Hepatocyte (in vitro differentiated cells): ENCODE measurements at regions not wholly inside any gene's neighbourhood (a gene's known extent, or its start where the extent isn't known, plus 50 kb on each side); places are given as distances from the start of the nearest gene placed in this dataset.

Source experiments
- DNase-seq: peaks from one replicate; pipeline ENCODE4 v3.0.0-alpha.2; 2016; ENCODE audit warnings: low spot score
- H2AFZ ChIP-seq: fragments of 200-600 bp; sonication (generic); 2 replicates; pipeline ENCODE4 v1.6.0; 2016; ENCODE audit warnings: antibody characterized with exemption, mild to moderate bottlenecking
- H3K27ac ChIP-seq: fragments of 200-600 bp; sonication (generic); 2 replicates; pipeline ENCODE4 v1.5.1; 2016; ENCODE audit warnings: mild to moderate bottlenecking
- H3K27me3 ChIP-seq: fragments of 200-600 bp; sonication (generic); 2 replicates; pipeline ENCODE4 v1.6.1; 2016
- H3K36me3 ChIP-seq: fragments of 200-600 bp; sonication (generic); replicated peaks from 2 replicates; pipeline ENCODE4 v1.5.1; 2016; ENCODE audit warnings: low read depth; ENCODE audit not compliant: insufficient read depth
- H3K4me1 ChIP-seq: fragments of 200-600 bp; sonication (generic); 2 replicates; pipeline ENCODE4 v1.5.1; 2016; ENCODE audit warnings: mild to moderate bottlenecking, moderate library complexity; ENCODE audit not compliant: insufficient read depth
- H3K4me2 ChIP-seq: fragments of 200-600 bp; sonication (generic); 2 replicates; pipeline ENCODE4 v1.6.0; 2016
- H3K4me3 ChIP-seq: fragments of 200-600 bp; sonication (generic); 2 replicates; pipeline ENCODE4 v1.5.1; 2016; ENCODE audit warnings: mild to moderate bottlenecking
- H3K79me2 ChIP-seq: fragments of 200-600 bp; sonication (generic); 2 replicates; pipeline ENCODE4 v1.6.0; 2017; ENCODE audit warnings: mild to moderate bottlenecking
- H3K9me2 ChIP-seq: fragments of 200-600 bp; sonication (generic); replicated peaks from 2 replicates; pipeline ENCODE4 v1.6.0; 2017; ENCODE audit warnings: mild to moderate bottlenecking; ENCODE audit not compliant: insufficient read depth
- H3K9me3 ChIP-seq: fragments of 200-600 bp; sonication (generic); 2 replicates; pipeline ENCODE4 v1.5.1; 2016; ENCODE audit warnings: low read depth, mild to moderate bottlenecking
- H4K20me1 ChIP-seq: fragments of 200-600 bp; sonication (generic); 2 replicates; pipeline ENCODE4 v1.6.0; 2016; ENCODE audit warnings: mild to moderate bottlenecking; ENCODE audit not compliant: insufficient read depth, poor library complexity, severe bottlenecking
- CTCF ChIP-seq: fragments of 200-600 bp; sonication (generic); IDR thresholded peaks from 2 replicates; pipeline ENCODE4 v1.5.1; 2016; ENCODE audit warnings: antibody characterized with exemption, mild to moderate bottlenecking; ENCODE audit not compliant: poor library complexity
- EZH2 ChIP-seq: fragments of 200-600 bp; sonication (generic); IDR thresholded peaks from 2 replicates; pipeline ENCODE4 v1.6.1; 2016; ENCODE audit warnings: antibody characterized with exemption, mild to moderate bottlenecking, borderline replicate concordance
- EZH2phosphoT487 ChIP-seq: fragments of 200-600 bp; sonication (generic); IDR thresholded peaks from one replicate; pipeline ENCODE4 v1.6.1; 2018; ENCODE audit warnings: antibody characterized with exemption, mild to moderate bottlenecking, low read depth, moderate library complexity; ENCODE audit not compliant: unreplicated experiment, severe bottlenecking
- WGBS: methylation state at CpG from one replicate; pipeline ENCODE4 v1.1.6; 2016; ENCODE audit warnings: low lambda C conversion rate; ENCODE audit errors: missing lambda C conversion rate; 5-methylcytosine and 5-hydroxymethylcytosine counted together

- H3K9me3 ChIP-seq: no peaks in the 10 kb centered on the region
- no peak overlapping the region for H3K4me3 ChIP-seq
- no peak overlapping the region for H3K4me2 ChIP-seq
- H4K20me1 ChIP-seq: no peaks in the 10 kb centered on the region
- whole genome bisulfite sequencing: 76% methylated on average over 1 of the region's 1 CpG
- H3K9me2 ChIP-seq: no peaks in the 10 kb centered on the region
- no peak overlapping the region for H3K27ac ChIP-seq
- DNase-seq: no peak
- H2AFZ ChIP-seq: no peak overlapping the region
- no peaks in the 10 kb centered on the region for H3K27me3 ChIP-seq
- H3K4me1 ChIP-seq: peaks cover 4% of the 10 kb centered on the region
- no peak for TF ChIP-seq EZH2phosphoT487
- no peak for TF ChIP-seq CTCF
- no peak for TF ChIP-seq EZH2
- H3K36me3 ChIP-seq: no peaks in the 10 kb centered on the region
- H3K79me2 ChIP-seq: no peaks in the 10 kb centered on the region
These were observed 417.9 kb downstream of the FAT4 start for GRCh38 chr4:125732632-125733031.

DNA sequence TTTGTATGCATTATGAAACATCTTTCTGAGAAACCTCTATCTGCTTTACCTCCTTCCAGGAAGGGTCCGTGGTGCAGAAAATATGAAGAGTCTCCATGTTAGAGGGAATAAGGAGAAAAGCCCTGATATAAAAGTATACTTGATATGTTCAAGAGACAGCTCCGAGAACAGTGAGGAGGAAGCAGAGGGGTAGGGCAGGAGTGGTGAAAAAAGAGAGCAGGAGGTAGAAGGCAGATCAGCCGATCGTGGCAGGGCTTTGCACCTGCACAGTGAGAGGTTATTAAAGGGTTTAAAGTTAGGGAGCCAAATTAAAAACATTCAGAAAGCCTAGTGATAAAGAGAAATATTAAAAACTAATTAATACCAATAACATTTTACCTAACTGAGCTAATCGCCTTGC lies 419.7 kb downstream of the FAT4 start:
- no peak overlapping the region for H3K4me3 ChIP-seq
- H3K79me2 ChIP-seq: no peaks in the 10 kb centered on the region
- H3K27ac ChIP-seq: no peak overlapping the region
- H2AFZ ChIP-seq: peak overlapping the region; percentile 15
- no peak for DNase-seq
- H3K9me3 ChIP-seq: no peaks in the 10 kb centered on the region
- no peak for TF ChIP-seq EZH2phosphoT487
- no peak for TF ChIP-seq CTCF
- no peak for TF ChIP-seq EZH2
- H3K27me3 ChIP-seq: no peaks in the 10 kb centered on the region
- no peaks in the 10 kb centered on the region for H3K36me3 ChIP-seq
- H3K9me2 ChIP-seq: no peaks in the 10 kb centered on the region
- peak overlapping the region; percentile 10 for H3K4me2 ChIP-seq
- WGBS: 76% methylated on average over 5 of the region's 5 CpGs
- no peaks in the 10 kb centered on the region for H4K20me1 ChIP-seq
- H3K4me1 ChIP-seq: peaks cover 4% of the 10 kb centered on the region

GRCh38 chr4:125735102-125735501 lies 420.3 kb downstream of the FAT4 start:
- H3K9me3 ChIP-seq: no peaks in the 10 kb centered on the region
- TF ChIP-seq CTCF: no peak
- no peak for TF ChIP-seq EZH2
- no peak for TF ChIP-seq EZH2phosphoT487
- H3K4me1 ChIP-seq: peaks cover 4% of the 10 kb centered on the region
- H3K27me3 ChIP-seq: no peaks in the 10 kb centered on the region
- H3K4me3 ChIP-seq: no peak overlapping the region
- WGBS: 20% methylated on average over 4 of the region's 4 CpGs
- no peaks in the 10 kb centered on the region for H4K20me1 ChIP-seq
- H3K4me2 ChIP-seq: peak overlapping the region; percentile 10
- no peak overlapping the region for H2AFZ ChIP-seq
- no peaks in the 10 kb centered on the region for H3K9me2 ChIP-seq
- peak; percentile 61 for DNase-seq
- peak overlapping the region; percentile 13 for H3K27ac ChIP-seq
- H3K79me2 ChIP-seq: no peaks in the 10 kb centered on the region
- H3K36me3 ChIP-seq: no peaks in the 10 kb centered on the region

DNA sequence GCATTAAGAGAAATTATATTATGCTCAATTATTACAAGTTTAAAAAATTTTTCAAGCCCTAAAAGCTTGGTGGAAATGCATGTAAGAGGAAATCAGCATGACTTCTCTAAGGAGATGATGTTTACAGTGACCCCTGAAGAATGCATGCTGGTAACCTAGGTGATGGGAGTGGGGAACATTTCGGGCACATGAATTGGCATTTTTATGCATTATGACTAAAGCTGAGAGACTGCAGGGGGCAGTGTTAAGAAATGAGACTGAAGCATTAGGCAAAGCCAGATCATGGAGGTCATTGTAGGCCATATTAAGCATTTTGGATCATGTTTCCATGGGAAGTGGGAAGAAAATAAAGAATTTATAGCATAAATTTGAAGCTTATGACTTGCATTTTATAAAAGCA lies 421.3 kb downstream of the FAT4 start:
- H3K27ac ChIP-seq: no peak overlapping the region

More for the DNA sequence above, 421.3 kb downstream of the FAT4 start:
- H3K4me1 ChIP-seq: peaks cover 4% of the 10 kb centered on the region
- H2AFZ ChIP-seq: no peak overlapping the region
- H3K9me3 ChIP-seq: no peaks in the 10 kb centered on the region
- H3K79me2 ChIP-seq: no peaks in the 10 kb centered on the region
- H3K9me2 ChIP-seq: no peaks in the 10 kb centered on the region
- no peaks in the 10 kb centered on the region for H3K36me3 ChIP-seq
- TF ChIP-seq EZH2 (no peak), CTCF (peak; percentile 15)
- WGBS: 80% methylated on average over 1 of the region's 1 CpG
- H3K27me3 ChIP-seq: no peaks in the 10 kb centered on the region
- H3K4me3 ChIP-seq: no peak overlapping the region
- no peak for DNase-seq
- no peaks in the 10 kb centered on the region for H4K20me1 ChIP-seq
- no peak overlapping the region for H3K4me2 ChIP-seq
